ENCODE measurements at regions not wholly inside any gene's neighbourhood (a gene's known extent, or its start where the extent isn't known, plus 50 kb on each side); places are given as distances from the start of the nearest gene placed in this dataset.

DNA sequence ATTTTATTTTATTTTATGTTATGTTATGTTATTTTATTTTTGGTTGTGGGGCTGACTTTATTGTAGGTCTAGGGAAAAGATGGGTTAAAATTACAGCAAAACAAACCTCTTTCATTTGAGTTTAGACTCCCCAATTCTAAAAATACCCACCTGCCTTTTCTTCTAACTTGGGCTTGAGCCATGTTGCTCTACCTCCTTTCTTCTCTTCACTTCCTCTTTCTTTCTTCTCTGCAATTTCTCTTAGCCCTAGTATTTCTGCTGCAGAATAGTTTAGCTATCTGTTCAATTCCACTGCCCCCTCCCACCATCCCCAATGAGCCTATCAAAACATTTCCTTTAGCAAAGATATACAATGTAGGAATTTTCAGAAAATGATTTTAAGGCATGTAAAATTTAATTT is 653.3 kb downstream of the ARAP2 start:
- TF ChIP-seq, protein P1, sequence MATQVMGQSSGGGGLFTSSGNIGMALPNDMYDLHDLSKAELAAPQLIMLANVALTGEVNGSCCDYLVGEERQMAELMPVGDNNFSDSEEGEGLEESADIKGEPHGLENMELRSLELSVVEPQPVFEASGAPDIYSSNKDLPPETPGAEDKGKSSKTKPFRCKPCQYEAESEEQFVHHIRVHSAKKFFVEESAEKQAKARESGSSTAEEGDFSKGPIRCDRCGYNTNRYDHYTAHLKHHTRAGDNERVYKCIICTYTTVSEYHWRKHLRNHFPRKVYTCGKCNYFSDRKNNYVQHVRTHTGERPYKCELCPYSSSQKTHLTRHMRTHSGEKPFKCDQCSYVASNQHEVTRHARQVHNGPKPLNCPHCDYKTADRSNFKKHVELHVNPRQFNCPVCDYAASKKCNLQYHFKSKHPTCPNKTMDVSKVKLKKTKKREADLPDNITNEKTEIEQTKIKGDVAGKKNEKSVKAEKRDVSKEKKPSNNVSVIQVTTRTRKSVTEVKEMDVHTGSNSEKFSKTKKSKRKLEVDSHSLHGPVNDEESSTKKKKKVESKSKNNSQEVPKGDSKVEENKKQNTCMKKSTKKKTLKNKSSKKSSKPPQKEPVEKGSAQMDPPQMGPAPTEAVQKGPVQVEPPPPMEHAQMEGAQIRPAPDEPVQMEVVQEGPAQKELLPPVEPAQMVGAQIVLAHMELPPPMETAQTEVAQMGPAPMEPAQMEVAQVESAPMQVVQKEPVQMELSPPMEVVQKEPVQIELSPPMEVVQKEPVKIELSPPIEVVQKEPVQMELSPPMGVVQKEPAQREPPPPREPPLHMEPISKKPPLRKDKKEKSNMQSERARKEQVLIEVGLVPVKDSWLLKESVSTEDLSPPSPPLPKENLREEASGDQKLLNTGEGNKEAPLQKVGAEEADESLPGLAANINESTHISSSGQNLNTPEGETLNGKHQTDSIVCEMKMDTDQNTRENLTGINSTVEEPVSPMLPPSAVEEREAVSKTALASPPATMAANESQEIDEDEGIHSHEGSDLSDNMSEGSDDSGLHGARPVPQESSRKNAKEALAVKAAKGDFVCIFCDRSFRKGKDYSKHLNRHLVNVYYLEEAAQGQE (IDR thresholded peaks at IDR 0.05; ENCODE audit: low read depth): no peak
- TF ChIP-seq NFIC (IDR thresholded peaks at IDR 0.05): no peak
- no peak for TF ChIP-seq RAD21 (IDR thresholded peaks at IDR 0.05; ENCODE audit: low read depth)
- TF ChIP-seq, protein P2, sequence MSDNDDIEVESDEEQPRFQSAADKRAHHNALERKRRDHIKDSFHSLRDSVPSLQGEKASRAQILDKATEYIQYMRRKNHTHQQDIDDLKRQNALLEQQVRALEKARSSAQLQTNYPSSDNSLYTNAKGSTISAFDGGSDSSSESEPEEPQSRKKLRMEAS (IDR thresholded peaks at IDR 0.05): no peak
- TF ChIP-seq EGR1 (IDR thresholded peaks at IDR 0.05): no peak
- TF ChIP-seq TEAD4 (IDR thresholded peaks at IDR 0.05): no peak
- TF ChIP-seq TAF1 (IDR thresholded peaks at IDR 0.05; ENCODE audit: low read depth): no peak
- no peak for TF ChIP-seq TCF12 (IDR thresholded peaks at IDR 0.05; ENCODE audit: low read depth)
- TF ChIP-seq, protein P3, sequence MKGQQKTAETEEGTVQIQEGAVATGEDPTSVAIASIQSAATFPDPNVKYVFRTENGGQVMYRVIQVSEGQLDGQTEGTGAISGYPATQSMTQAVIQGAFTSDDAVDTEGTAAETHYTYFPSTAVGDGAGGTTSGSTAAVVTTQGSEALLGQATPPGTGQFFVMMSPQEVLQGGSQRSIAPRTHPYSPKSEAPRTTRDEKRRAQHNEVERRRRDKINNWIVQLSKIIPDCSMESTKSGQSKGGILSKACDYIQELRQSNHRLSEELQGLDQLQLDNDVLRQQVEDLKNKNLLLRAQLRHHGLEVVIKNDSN (IDR thresholded peaks at IDR 0.05): no peak
- no peak for TF ChIP-seq ZBTB7A (IDR thresholded peaks at IDR 0.05; ENCODE audit: low read depth)
- TF ChIP-seq CEBPB (IDR thresholded peaks at IDR 0.05): no peak
- TF ChIP-seq CREB1 (IDR thresholded peaks at IDR 0.05; ENCODE audit: low read depth): no peak
- TF ChIP-seq EP300 (IDR thresholded peaks at IDR 0.05; ENCODE audit: borderline replicate concordance): no peak
- no peak for TF ChIP-seq FOXM1 (IDR thresholded peaks at IDR 0.05; ENCODE audit: borderline replicate concordance, low read depth)
- no peak for TF ChIP-seq YY1 (IDR thresholded peaks at IDR 0.05; ENCODE audit: low read depth)

DNA sequence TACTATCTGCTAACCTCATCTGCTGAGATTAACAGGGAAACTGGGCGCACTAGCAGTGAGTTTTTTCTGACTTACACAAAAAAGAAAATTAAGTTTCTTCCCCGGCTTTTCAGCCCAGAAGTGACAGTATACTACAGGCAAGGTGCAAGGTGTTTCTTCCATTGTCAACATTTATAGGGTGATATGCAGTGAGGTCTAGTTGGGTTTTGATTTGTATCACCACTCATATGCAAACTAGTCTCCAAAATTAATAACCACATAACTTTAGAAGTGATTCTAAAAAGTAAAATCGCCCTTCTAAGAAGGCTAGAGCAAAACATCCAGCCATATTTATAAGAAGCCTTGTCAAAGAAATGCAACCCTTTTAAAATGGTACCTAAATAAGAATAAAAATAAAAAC is 640.1 kb downstream of the ARAP2 start:
- TF ChIP-seq, protein P1 (IDR thresholded peaks at IDR 0.05; ENCODE audit: low read depth): no peak

DNA sequence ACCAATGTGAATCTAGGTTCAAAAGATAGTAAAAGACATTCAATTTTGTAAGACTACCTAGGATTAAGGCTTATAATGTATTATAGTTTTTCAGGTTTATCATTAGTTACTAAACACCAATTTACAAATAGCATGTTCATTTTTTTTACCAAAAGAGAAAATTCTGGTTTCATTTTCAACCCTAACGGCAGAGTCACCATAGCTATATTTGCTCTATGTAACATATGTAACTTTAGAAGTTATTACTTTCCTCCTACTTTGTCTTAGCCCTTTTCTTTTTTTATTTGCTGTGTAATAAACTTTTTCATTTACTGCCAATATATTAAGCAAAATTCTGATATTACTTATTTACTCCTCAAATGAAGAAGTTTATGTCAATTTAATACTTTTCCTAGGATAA is 639.6 kb downstream of the ARAP2 start:
- TF ChIP-seq TEAD4 (IDR thresholded peaks at IDR 0.05) (no peak), CREB1 (IDR thresholded peaks at IDR 0.05; ENCODE audit: low read depth) (no peak), FOXM1 (IDR thresholded peaks at IDR 0.05; ENCODE audit: borderline replicate concordance, low read depth) (no peak), EGR1 (IDR thresholded peaks at IDR 0.05) (no peak), RAD21 (IDR thresholded peaks at IDR 0.05; ENCODE audit: low read depth) (no peak), TAF1 (IDR thresholded peaks at IDR 0.05; ENCODE audit: low read depth) (no peak), EP300 (IDR thresholded peaks at IDR 0.05; ENCODE audit: borderline replicate concordance) (no peak), TCF12 (IDR thresholded peaks at IDR 0.05; ENCODE audit: low read depth) (no peak), NFIC (IDR thresholded peaks at IDR 0.05) (no peak), ZBTB7A (IDR thresholded peaks at IDR 0.05; ENCODE audit: low read depth) (no peak), YY1 (IDR thresholded peaks at IDR 0.05; ENCODE audit: low read depth) (no peak), CEBPB (IDR thresholded peaks at IDR 0.05) (no peak)
- TF ChIP-seq, protein P1 (IDR thresholded peaks at IDR 0.05; ENCODE audit: low read depth): no peak
- TF ChIP-seq, protein P3 (IDR thresholded peaks at IDR 0.05): no peak
- TF ChIP-seq, protein P2 (IDR thresholded peaks at IDR 0.05): no peak

DNA sequence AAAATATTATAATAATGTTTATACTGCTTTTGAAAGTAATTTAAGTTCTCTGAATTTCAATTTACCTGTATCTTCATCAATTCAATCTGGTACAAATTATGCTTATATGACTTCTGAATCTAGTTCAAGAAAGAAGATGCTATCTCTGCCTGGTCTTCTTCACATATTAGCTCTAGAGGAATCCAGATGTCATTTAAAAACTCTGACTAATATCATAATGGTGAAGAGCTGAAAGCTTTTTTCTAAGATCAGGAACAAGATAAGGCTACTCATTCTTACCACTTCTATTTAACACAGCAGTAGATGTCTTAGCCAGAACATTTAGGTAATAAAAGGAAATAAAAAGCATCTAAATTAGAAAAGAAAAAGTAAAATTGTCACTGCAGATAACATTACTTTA is 636.1 kb downstream of the ARAP2 start:
- TF ChIP-seq, protein P3 (IDR thresholded peaks at IDR 0.05): no peak
- TF ChIP-seq FOXM1 (IDR thresholded peaks at IDR 0.05; ENCODE audit: borderline replicate concordance, low read depth) (no peak), TEAD4 (IDR thresholded peaks at IDR 0.05) (no peak), TCF12 (IDR thresholded peaks at IDR 0.05; ENCODE audit: low read depth) (no peak), YY1 (IDR thresholded peaks at IDR 0.05; ENCODE audit: low read depth) (no peak), NFIC (IDR thresholded peaks at IDR 0.05) (no peak), CEBPB (IDR thresholded peaks at IDR 0.05) (no peak)
- TF ChIP-seq, protein P2 (IDR thresholded peaks at IDR 0.05): no peak
- TF ChIP-seq, protein P1 (IDR thresholded peaks at IDR 0.05; ENCODE audit: low read depth): no peak
